ENCODE measurements at regions not wholly inside any gene's neighbourhood (a gene's known extent, or its start where the extent isn't known, plus 50 kb on each side); places are given as distances from the start of the nearest gene placed in this dataset.

DNA sequence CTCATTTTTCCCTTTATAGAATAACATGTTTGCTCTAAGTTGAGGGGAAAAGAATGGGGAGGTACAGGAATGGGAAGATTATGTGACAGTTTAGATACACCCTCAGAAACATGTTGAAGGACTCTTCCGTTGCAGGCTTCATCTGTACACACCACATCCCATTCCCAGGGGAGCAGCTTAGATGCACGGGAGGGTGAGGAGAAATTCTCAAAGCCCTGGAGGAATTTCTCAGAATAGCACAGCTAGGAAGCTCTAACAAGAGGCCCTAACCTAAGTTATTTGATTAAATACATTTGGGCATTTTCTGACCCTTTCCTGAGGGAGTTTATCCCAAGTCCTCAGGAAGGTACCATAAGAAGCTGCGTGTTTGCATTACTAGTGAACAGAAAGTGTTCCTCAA lies 660.2 kb upstream of the IGFBP3 start:
- H3K4me3 ChIP-seq (ENCODE audit: insufficient read depth, low read depth, low read length), result no peak overlapping the region
- H2AFZ ChIP-seq (ENCODE audit: low read depth, low read length), result no peak overlapping the region
- H3K27me3 ChIP-seq (ENCODE audit: insufficient read depth, low read length), result no peaks in the 10 kb centered on the region
- Mint-ChIP-seq H3K27ac (ENCODE audit: unreplicated experiment) (no peak overlapping the region), H3K36me3 (ENCODE audit: low read depth, unreplicated experiment) (no peaks in the 10 kb centered on the region), H3K27me3 (ENCODE audit: low read depth, unreplicated experiment) (peaks cover 2% of the 10 kb centered on the region), H3K4me3 (ENCODE audit: unreplicated experiment) (no peak overlapping the region), H3K4me1 (ENCODE audit: low read depth, unreplicated experiment) (no peaks in the 10 kb centered on the region), H3K9me3 (ENCODE audit: unreplicated experiment) (peaks cover 6% of the 10 kb centered on the region)
- H3K9ac ChIP-seq (ENCODE audit: low read length), result no peak overlapping the region
- no peak for DNase-seq (ENCODE audit: low read depth)
- H3K9me3 ChIP-seq (ENCODE audit: insufficient read depth, low read depth, low read length), result no peaks in the 10 kb centered on the region
- H3K79me2 ChIP-seq (ENCODE audit: insufficient read depth, low read length), result no peaks in the 10 kb centered on the region
- no peak for FAIRE-seq
- H3K4me1 ChIP-seq (ENCODE audit: insufficient read depth, low read length), result peaks cover 4% of the 10 kb centered on the region
- H4K20me1 ChIP-seq (ENCODE audit: insufficient read depth, low read length), result no peaks in the 10 kb centered on the region
- no peak overlapping the region for H3K27ac ChIP-seq (ENCODE audit: low read depth, low read length)
- H3K36me3 ChIP-seq (ENCODE audit: insufficient read depth, low read length), result no peaks in the 10 kb centered on the region
- TF ChIP-seq, protein P1, sequence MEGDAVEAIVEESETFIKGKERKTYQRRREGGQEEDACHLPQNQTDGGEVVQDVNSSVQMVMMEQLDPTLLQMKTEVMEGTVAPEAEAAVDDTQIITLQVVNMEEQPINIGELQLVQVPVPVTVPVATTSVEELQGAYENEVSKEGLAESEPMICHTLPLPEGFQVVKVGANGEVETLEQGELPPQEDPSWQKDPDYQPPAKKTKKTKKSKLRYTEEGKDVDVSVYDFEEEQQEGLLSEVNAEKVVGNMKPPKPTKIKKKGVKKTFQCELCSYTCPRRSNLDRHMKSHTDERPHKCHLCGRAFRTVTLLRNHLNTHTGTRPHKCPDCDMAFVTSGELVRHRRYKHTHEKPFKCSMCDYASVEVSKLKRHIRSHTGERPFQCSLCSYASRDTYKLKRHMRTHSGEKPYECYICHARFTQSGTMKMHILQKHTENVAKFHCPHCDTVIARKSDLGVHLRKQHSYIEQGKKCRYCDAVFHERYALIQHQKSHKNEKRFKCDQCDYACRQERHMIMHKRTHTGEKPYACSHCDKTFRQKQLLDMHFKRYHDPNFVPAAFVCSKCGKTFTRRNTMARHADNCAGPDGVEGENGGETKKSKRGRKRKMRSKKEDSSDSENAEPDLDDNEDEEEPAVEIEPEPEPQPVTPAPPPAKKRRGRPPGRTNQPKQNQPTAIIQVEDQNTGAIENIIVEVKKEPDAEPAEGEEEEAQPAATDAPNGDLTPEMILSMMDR (IDR thresholded peaks at IDR 0.05; ENCODE audit: insufficient read depth, low read depth, low read length), result no peak
- no peak for TF ChIP-seq EZH2 (IDR thresholded peaks at IDR 0.05; ENCODE audit: insufficient read depth, low read length)
- H3K4me2 ChIP-seq (ENCODE audit: low read length), result no peak overlapping the region

DNA sequence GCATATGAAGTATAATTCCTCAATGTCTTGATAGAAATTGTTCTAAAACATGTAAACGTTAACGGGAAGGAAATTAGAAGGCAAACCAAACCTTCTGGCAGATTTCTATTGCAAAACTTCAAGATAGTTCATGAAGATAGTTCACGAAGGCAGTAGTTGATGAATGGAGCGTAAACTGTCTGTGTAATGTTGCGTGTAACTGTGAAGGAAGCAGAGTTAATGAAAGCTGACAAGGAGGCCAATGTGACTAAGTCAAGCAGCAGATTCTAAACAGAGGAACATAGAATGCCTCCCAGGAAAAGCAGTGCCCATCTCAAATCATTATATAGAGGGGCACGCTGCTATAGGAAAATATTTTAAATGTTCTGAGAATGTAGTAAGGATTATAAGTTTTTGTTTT lies 659.7 kb upstream of the IGFBP3 start:
- DNase-seq (ENCODE audit: low read depth), result no peak
- H3K9me3 ChIP-seq (ENCODE audit: insufficient read depth, low read depth, low read length), result no peaks in the 10 kb centered on the region
- Mint-ChIP-seq H3K4me1 (ENCODE audit: low read depth, unreplicated experiment) (no peaks in the 10 kb centered on the region), H3K36me3 (ENCODE audit: low read depth, unreplicated experiment) (no peaks in the 10 kb centered on the region), H3K27me3 (ENCODE audit: low read depth, unreplicated experiment) (peaks cover 2% of the 10 kb centered on the region), H3K4me3 (ENCODE audit: unreplicated experiment) (no peak overlapping the region), H3K9me3 (ENCODE audit: unreplicated experiment) (peaks cover 6% of the 10 kb centered on the region), H3K27ac (ENCODE audit: unreplicated experiment) (no peak overlapping the region)
- no peak overlapping the region for H3K4me2 ChIP-seq (ENCODE audit: low read length)
- TF ChIP-seq, protein P1 (IDR thresholded peaks at IDR 0.05; ENCODE audit: insufficient read depth, low read depth, low read length), result no peak
- no peak for TF ChIP-seq EZH2 (IDR thresholded peaks at IDR 0.05; ENCODE audit: insufficient read depth, low read length)
- no peak overlapping the region for H3K27ac ChIP-seq (ENCODE audit: low read depth, low read length)
- H2AFZ ChIP-seq (ENCODE audit: low read depth, low read length), result no peak overlapping the region
- H3K4me3 ChIP-seq (ENCODE audit: insufficient read depth, low read depth, low read length), result no peak overlapping the region
- no peaks in the 10 kb centered on the region for H3K36me3 ChIP-seq (ENCODE audit: insufficient read depth, low read length)
- H3K4me1 ChIP-seq (ENCODE audit: insufficient read depth, low read length), result peaks cover 4% of the 10 kb centered on the region
- H3K9ac ChIP-seq (ENCODE audit: low read length), result no peak overlapping the region
- no peaks in the 10 kb centered on the region for H3K79me2 ChIP-seq (ENCODE audit: insufficient read depth, low read length)
- no peak for FAIRE-seq
- H3K27me3 ChIP-seq (ENCODE audit: insufficient read depth, low read length), result no peaks in the 10 kb centered on the region
- H4K20me1 ChIP-seq (ENCODE audit: insufficient read depth, low read length), result no peaks in the 10 kb centered on the region

GRCh38 chr7:46577394-46577793 lies 656.3 kb upstream of the IGFBP3 start:
- H3K36me3 Mint-ChIP-seq (ENCODE audit: low read depth, unreplicated experiment), result no peaks in the 10 kb centered on the region
- H3K9ac ChIP-seq (ENCODE audit: low read length), result no peak overlapping the region

More at GRCh38 chr7:46577394-46577793, 656.3 kb upstream of the IGFBP3 start:
- peaks cover 3% of the 10 kb centered on the region for H3K9me3 Mint-ChIP-seq (ENCODE audit: unreplicated experiment)
- TF ChIP-seq, protein P1 (IDR thresholded peaks at IDR 0.05; ENCODE audit: insufficient read depth, low read depth, low read length), result no peak
- TF ChIP-seq EZH2 (IDR thresholded peaks at IDR 0.05; ENCODE audit: insufficient read depth, low read length), result no peak
- Histone ChIP-seq H3K4me2 (ENCODE audit: low read length) (peak overlapping the region; percentile 3), H4K20me1 (ENCODE audit: insufficient read depth, low read length) (no peaks in the 10 kb centered on the region), H3K4me1 (ENCODE audit: insufficient read depth, low read length) (peaks cover 4% of the 10 kb centered on the region), H3K27ac (ENCODE audit: low read depth, low read length) (peak overlapping the region; percentile 9), H3K9me3 (ENCODE audit: insufficient read depth, low read depth, low read length) (no peaks in the 10 kb centered on the region), H3K27me3 (ENCODE audit: insufficient read depth, low read length) (no peaks in the 10 kb centered on the region), H3K36me3 (ENCODE audit: insufficient read depth, low read length) (no peaks in the 10 kb centered on the region), H3K79me2 (ENCODE audit: insufficient read depth, low read length) (no peaks in the 10 kb centered on the region), H3K4me3 (ENCODE audit: insufficient read depth, low read depth, low read length) (no peak overlapping the region), H2AFZ (ENCODE audit: low read depth, low read length) (no peak overlapping the region)
- H3K27ac Mint-ChIP-seq (ENCODE audit: unreplicated experiment), result no peak overlapping the region
- no peak for FAIRE-seq
- H3K4me3 Mint-ChIP-seq (ENCODE audit: unreplicated experiment), result no peak overlapping the region
- peaks cover 2% of the 10 kb centered on the region for H3K27me3 Mint-ChIP-seq (ENCODE audit: low read depth, unreplicated experiment)
- DNase-seq (ENCODE audit: low read depth), result no peak
- no peaks in the 10 kb centered on the region for H3K4me1 Mint-ChIP-seq (ENCODE audit: low read depth, unreplicated experiment)
